Glutamatergic neuron (in vitro differentiated cells): ENCODE measurements at regions not wholly inside any gene's neighbourhood (a gene's known extent, or its start where the extent isn't known, plus 50 kb on each side); places are given as distances from the start of the nearest gene placed in this dataset.

Experiments used
- DNase-seq: peaks from one replicate; pipeline ENCODE4 v3.0.0; 2022
- H3K27ac Mint-ChIP-seq: one replicate; pipeline ENCODE4 v1.8.0; 2020; ENCODE audit warnings: mild to moderate bottlenecking, mixed read lengths, inconsistent platforms; ENCODE audit not compliant: unreplicated experiment
- H3K27me3 Mint-ChIP-seq: one replicate; pipeline ENCODE4 v1.8.0; 2020; ENCODE audit warnings: mild to moderate bottlenecking, moderate library complexity, mixed read lengths, inconsistent platforms; ENCODE audit not compliant: unreplicated experiment
- H3K36me3 Mint-ChIP-seq: one replicate; pipeline ENCODE4 v1.8.0; 2020; ENCODE audit warnings: mild to moderate bottlenecking, mixed read lengths, inconsistent platforms; ENCODE audit not compliant: unreplicated experiment
- H3K4me1 Mint-ChIP-seq: one replicate; pipeline ENCODE4 v1.8.0; 2020; ENCODE audit warnings: mild to moderate bottlenecking, low read depth, mixed read lengths, inconsistent platforms; ENCODE audit not compliant: unreplicated experiment
- H3K4me3 Mint-ChIP-seq: one replicate; pipeline ENCODE4 v1.8.0; 2020; ENCODE audit warnings: mild to moderate bottlenecking, mixed read lengths, inconsistent platforms; ENCODE audit not compliant: unreplicated experiment
- H3K9me3 Mint-ChIP-seq: one replicate; pipeline ENCODE4 v1.8.0; 2020; ENCODE audit warnings: mild to moderate bottlenecking, moderate library complexity, mixed read lengths, inconsistent platforms; ENCODE audit not compliant: unreplicated experiment
- TF ChIP-seq, protein P1 (sequence below): fragments of 200-600 bp; sonication (generic); IDR thresholded peaks from one replicate; pipeline ENCODE4 v1.5.0; 2021; ENCODE audit not compliant: partially characterized antibody, unreplicated experiment

DNA sequence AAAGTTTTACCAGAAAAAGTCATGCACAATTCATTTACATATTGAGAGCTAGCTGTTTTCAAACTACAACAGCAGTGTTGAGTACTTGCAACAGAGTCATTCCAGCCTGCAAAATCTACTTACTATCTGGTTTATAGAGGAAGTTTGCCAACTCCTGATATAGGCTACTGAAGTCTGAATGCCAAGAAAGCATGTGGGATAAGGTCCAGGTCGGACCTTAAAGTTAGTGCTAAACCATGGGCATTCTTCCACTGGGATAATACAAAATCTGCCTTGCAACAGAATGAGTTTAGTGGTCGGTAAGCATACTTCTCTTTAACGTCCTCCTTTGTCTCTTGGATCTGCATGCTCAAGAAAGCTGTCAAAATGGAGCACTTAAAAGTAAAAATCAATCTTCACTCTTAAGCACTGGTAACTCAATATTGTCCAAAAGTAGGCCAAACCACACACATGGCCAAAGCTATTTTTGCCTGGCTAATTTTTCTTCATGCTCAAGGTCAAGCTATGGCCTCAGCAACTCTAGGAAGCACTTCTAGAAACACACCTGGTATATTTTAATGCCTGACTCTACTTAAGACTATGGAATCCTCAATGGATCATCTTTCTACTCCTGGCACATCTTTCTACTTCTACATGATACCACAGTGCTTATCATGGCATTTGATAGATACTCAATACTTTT is 364.9 kb upstream of the KITLG start:
- Mint-ChIP-seq H3K4me1 (peaks cover 20% of the 10 kb centered on the region), H3K9me3 (peaks cover 4% of the 10 kb centered on the region), H3K27me3 (no peaks in the 10 kb centered on the region), H3K4me3 (no peak overlapping the region), H3K27ac (no peak overlapping the region), H3K36me3 (no peaks in the 10 kb centered on the region)
- TF ChIP-seq, protein P1, sequence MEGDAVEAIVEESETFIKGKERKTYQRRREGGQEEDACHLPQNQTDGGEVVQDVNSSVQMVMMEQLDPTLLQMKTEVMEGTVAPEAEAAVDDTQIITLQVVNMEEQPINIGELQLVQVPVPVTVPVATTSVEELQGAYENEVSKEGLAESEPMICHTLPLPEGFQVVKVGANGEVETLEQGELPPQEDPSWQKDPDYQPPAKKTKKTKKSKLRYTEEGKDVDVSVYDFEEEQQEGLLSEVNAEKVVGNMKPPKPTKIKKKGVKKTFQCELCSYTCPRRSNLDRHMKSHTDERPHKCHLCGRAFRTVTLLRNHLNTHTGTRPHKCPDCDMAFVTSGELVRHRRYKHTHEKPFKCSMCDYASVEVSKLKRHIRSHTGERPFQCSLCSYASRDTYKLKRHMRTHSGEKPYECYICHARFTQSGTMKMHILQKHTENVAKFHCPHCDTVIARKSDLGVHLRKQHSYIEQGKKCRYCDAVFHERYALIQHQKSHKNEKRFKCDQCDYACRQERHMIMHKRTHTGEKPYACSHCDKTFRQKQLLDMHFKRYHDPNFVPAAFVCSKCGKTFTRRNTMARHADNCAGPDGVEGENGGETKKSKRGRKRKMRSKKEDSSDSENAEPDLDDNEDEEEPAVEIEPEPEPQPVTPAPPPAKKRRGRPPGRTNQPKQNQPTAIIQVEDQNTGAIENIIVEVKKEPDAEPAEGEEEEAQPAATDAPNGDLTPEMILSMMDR = no peak
- no peak for DNase-seq

DNA sequence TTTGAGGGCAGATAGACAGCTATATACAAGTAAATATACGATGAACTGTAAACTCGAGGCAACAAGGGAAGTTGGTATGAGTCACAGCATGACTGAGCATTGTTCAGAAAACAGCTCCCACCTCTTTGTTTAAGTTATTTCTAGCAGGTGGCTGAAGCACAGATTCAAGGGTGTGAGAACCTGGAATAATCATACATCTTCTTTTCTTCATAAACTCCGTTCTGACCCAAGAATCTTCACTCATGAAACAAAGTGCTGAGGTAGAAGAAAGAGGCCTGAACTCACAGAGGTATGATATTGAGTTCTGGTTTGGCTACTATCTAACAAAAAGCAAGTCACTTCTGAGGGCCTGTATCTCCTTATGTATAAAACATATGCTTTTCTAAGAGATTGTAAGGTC is 364.1 kb upstream of the KITLG start:
- DNase-seq = no peak
- Mint-ChIP-seq H3K4me1 (peaks cover 20% of the 10 kb centered on the region), H3K36me3 (no peaks in the 10 kb centered on the region), H3K27ac (no peak overlapping the region), H3K9me3 (peaks cover 4% of the 10 kb centered on the region), H3K27me3 (no peaks in the 10 kb centered on the region), H3K4me3 (no peak overlapping the region)
- TF ChIP-seq, protein P1 = no peak

DNA sequence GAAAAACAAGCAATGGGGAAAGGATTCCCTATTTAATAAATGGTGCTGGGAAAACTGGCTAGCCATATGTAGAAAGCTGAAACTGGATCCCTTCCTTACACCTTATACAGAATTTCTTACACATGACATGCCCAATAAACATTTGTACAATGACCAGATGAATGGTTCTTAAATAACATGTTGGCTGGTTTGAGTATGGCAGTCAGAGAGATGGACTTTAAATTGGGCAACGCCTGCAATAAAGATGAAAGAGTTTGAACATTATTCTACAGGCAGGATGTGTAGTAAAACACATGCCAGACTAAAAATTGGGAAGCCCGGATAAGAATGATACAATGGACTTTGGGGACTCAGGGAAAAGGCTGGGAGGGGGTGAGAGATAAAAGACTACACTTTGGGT is 360.6 kb upstream of the KITLG start:
- no peak overlapping the region for H3K27ac Mint-ChIP-seq
- no peaks in the 10 kb centered on the region for H3K36me3 Mint-ChIP-seq
- TF ChIP-seq, protein P1 = no peak
- no peak for DNase-seq
- no peak overlapping the region for H3K4me3 Mint-ChIP-seq
- H3K9me3 Mint-ChIP-seq = no peaks in the 10 kb centered on the region
- H3K4me1 Mint-ChIP-seq = peaks cover 6% of the 10 kb centered on the region
- H3K27me3 Mint-ChIP-seq = no peaks in the 10 kb centered on the region

DNA sequence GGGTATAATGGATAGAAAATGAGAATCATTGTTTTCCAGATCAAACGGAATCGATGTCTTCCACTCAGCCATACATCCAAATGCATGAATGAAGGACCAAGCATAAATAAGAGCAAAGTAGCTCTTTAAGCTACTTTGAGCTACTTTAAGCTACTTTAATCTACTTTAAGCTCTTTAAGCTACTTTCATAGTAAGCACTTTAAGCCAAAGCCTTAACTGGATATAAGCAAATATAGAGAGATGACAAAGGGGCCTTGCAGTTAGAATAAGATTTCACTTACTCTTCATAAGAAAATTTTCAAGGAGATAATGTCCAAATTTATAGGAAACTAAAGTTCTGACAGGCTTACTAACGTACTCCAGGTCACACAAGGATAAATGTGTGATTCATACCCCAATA is 355.6 kb upstream of the KITLG start:
- no peak for DNase-seq
- H3K36me3 Mint-ChIP-seq = no peaks in the 10 kb centered on the region
- TF ChIP-seq, protein P1 = no peak
- H3K9me3 Mint-ChIP-seq = no peaks in the 10 kb centered on the region
- H3K27ac Mint-ChIP-seq = no peak overlapping the region
- H3K4me3 Mint-ChIP-seq = no peak overlapping the region
- peaks cover 3% of the 10 kb centered on the region for H3K4me1 Mint-ChIP-seq
- no peaks in the 10 kb centered on the region for H3K27me3 Mint-ChIP-seq

DNA sequence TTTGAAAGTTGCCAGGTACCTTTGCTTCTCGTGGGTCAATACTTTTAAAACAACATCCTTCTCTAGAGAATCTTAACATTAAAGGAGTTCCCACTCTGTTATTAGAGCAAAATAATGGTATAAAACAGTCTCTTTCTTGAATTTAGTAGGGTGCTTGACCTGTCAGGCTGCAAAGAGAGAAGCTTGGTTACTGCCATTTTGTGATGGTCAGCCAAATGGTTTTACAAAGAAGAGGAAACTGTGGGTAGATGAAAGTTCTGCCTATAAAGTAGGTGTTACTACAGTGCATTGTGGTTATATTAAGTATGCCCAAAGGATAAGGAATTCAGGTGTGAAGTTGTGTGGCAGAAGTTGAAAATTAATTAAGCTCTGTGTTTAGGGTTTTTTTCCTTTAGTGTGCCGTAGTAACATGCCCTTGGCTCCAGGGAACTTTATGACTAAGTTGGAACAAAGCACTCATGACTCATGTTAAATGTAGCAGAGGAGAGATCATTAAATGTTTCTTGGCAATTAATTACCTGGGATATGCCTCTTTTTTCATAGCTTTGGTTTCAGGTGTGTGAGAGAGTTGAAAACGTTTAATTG is 354.0 kb upstream of the KITLG start:
- Mint-ChIP-seq H3K27ac (no peak overlapping the region), H3K4me3 (no peak overlapping the region), H3K9me3 (no peaks in the 10 kb centered on the region), H3K27me3 (no peaks in the 10 kb centered on the region), H3K36me3 (no peaks in the 10 kb centered on the region), H3K4me1 (peaks cover 3% of the 10 kb centered on the region)
- TF ChIP-seq, protein P1 = no peak
- DNase-seq = no peak
